Adipose tissue (tissue), 3 donors: ENCODE measurements at regions not wholly inside any gene's neighbourhood (a gene's known extent, or its start where the extent isn't known, plus 50 kb on each side); places are given as distances from the start of the nearest gene placed in this dataset.

Source experiments
- H3K27ac ChIP-seq: one replicate; pipeline ENCODE4 v1.5.1; 2013; ENCODE audit warnings: low read depth, low read length
- WGBS, 3 donors: extraction: QIAGEN DNeasy Blood & Tissue Kit; methylation state at CpG; one replicate each; pipeline ENCODE4 v1.1.7; 2013; 5-methylcytosine and 5-hydroxymethylcytosine counted together
- donor health status: healthy with polysubstance abuse.
- donor health status: Bipolar disorder and iron deficiency.
- donor health status: healthy.

DNA sequence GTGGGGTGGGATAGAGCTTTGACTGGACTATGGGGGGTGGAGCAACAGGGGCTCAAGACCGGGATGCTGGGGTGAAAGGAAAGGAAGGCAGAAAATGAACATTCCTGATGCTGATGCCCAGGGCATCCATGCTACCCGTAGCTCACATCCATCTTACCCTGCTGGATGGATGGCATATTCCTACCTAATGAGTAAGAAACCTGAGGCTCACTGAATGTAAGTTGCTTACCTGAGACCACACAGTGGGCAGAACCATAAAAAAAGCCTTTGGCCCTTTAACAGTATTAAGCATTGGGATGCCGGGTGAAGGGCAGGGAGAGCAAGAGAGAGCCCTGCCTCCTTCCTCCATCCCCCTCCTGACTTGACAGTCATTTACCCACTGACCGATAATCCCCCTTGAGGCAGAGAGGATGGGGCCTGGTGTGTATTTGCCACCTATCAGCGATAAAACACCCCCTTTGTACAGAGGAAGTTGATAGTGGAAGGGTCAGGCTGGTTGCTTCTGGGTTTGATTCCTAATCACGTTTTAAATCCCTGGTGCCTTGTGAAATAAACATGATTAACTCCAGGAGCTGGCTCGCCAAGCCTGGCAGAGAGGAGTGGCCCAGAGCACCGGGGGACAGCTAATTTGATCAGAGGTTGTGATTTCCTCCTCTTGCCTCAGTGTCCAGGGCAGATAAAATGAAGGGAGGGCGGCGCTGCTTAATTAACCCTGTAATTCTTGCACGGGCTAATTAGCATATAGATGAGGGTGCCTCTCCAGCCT, 105.9 kb upstream of the HS6ST1 start:
- H3K27ac ChIP-seq, result no peak overlapping the region
- WGBS, 3 donors, result 59 to 76% (median 66%) methylated on average over 11 of the region's 11 CpGs

DNA sequence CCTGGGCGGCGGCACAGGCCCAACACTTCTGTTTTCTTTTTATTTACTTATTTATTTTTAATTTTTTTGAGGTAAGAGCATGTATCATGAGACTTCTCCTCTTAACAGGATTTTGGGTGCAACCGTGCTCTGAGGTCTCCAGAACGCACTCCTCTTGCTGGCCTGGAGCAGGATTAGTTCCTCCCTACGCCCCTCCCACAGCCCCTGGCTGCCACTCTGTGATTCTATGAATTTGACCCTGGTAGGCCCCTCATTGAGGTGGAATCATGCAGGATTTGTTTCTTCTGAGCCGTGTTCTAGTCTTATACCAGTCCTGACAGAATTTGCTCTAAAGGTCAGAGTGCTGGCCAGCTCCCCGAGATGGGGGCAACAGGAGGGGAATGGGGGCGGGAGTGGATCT, 106.5 kb upstream of the HS6ST1 start:
- H3K27ac ChIP-seq, result no peak overlapping the region
- WGBS, 3 donors, result 88 to 92% (median 91%) methylated on average over 8 of the region's 8 CpGs

DNA sequence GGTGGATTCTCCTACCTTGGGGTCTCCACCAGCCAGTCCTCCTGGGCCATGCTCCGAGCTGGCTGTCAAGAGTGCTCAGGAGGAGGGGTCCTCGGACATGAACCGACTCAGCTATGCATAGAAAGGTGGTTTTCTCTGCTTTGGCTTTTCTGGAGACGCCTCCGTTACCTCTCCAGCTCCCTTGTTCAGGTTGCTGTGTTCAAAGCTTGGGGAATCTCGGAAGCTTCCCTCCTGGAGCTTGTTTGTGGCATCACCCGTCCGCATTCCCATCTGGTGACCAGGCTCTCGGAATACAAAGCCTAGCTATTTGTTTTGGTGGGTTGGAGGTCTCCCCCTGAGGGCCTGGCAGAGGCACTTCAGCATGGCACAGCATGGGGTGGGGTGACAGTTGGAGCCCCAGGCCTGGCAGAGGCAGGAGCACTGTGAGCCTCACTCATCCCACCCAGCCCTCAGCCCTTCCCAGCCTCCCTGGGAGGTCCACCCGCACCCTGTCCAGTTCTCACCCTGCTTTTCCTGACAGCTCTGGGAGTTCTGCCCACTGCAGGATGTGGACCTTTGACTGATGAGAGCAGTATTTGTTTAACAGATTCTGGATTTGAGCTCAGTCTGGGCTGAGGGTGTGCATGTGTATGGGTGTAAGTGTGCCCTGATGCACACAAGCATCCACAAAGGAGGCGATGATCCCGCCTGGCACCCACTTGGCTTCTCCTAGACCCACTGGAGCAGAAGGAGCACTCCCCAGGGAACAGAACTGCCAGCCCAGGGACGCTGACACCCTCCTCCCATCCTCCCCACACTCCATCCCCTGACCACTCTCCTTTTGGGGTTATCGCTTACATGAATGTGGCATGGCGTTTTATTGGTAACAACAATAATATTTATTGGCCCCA, 107.3 kb upstream of the HS6ST1 start:
- no peak overlapping the region for H3K27ac ChIP-seq
- 81 to 91% (median 84%) methylated on average over 15 of the region's 15 CpGs for WGBS, 3 donors

DNA sequence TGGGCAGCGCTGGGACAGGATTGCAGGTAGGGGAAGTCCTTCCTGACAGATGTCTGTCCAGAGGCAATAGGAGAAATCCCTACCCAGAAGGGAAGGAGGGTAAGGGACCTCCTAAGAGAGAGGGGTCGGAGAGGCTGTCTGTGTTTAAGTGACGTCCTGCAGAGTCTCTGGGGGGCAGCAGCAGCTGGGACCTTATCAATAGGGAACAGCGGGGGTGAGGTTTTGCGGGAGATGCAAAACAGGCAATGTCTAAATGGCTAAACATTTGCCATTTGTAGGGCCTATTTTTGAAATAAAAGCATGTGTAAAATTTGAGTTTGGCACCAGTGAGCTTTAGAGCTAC, 108.7 kb upstream of the HS6ST1 start:
- WGBS, 3 donors, result 78 to 87% (median 84%) methylated on average over 5 of the region's 5 CpGs
- H3K27ac ChIP-seq, result no peak overlapping the region

DNA sequence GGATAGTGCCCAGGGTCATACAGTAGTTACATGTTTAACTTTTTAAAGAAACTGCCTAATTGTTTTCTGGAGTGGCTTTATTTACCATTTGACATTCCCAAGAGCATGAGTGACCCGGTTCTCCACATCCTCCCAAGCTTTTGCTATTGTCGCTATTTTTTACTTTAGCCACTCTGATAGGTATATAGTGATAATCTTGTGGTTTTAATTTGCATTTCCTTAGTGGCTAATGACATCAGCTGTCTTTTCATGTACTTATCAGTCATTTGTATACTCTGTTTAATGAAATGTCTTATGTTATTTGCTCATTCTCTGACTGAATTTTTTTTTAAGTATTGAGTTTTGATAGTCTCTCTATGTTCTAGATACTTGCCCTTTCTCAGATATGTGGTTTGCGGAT, 109.7 kb upstream of the HS6ST1 start:
- no peak overlapping the region for H3K27ac ChIP-seq
- WGBS, 3 donors, result 76 to 89% (median 82%) methylated on average over 3 of the region's 3 CpGs

DNA sequence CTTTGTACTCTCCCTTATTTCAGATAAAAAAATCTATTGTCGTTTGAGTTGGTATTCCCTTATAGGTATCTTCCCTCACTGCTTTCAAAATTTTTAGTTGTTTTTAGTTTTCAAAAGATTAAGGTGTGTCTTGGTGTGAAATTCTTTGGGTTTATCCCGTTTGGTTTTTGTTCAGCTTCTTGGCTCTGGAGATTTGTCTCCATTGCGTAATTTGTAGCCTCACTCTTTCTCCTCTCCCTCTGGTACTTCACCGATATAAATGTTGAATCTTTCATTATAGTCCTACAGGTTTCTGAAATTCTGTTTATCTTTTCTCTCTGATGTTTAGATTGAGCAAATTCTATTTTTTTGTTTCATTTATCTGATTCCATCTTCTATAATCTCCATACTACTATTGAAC, 113.8 kb upstream of the HS6ST1 start:
- no peak overlapping the region for H3K27ac ChIP-seq
- 81 to 83% (median 81%) methylated on average over 4 of the region's 4 CpGs for WGBS, 3 donors

DNA sequence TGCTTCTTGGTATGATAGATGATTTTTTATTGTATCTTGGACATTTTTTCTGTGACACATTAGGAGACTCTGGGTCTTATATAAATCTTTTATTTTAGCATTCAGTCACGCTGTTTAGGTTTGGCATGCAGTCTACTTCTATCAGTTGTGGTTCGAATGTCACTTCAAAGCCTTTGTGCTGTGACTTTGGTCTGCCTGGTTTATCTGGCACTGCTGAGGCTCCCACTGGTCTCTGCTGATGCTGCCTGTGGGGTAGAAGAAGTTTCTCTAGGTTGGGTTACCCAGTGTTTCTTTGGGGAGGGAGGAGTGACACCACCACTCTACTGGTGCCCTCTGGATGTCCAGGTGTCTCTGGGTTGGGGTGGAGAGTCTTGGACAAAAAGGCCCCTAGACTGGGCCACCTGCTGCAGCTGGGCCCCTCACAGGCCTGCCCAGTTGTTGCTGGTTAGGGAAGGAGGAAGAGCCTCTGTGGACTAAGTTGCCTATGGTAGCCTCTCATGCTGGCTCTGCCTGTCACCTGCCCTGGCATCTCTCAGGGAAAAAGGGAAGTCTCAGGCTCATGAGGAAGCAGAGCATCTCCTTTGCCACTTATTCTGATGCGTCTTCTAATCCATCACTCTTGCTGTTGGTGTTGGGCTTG, 115.4 kb upstream of the HS6ST1 start:
- no peak overlapping the region for H3K27ac ChIP-seq
- WGBS, 3 donors, result 89 to 94% (median 90%) methylated on average over 3 of the region's 3 CpGs

DNA sequence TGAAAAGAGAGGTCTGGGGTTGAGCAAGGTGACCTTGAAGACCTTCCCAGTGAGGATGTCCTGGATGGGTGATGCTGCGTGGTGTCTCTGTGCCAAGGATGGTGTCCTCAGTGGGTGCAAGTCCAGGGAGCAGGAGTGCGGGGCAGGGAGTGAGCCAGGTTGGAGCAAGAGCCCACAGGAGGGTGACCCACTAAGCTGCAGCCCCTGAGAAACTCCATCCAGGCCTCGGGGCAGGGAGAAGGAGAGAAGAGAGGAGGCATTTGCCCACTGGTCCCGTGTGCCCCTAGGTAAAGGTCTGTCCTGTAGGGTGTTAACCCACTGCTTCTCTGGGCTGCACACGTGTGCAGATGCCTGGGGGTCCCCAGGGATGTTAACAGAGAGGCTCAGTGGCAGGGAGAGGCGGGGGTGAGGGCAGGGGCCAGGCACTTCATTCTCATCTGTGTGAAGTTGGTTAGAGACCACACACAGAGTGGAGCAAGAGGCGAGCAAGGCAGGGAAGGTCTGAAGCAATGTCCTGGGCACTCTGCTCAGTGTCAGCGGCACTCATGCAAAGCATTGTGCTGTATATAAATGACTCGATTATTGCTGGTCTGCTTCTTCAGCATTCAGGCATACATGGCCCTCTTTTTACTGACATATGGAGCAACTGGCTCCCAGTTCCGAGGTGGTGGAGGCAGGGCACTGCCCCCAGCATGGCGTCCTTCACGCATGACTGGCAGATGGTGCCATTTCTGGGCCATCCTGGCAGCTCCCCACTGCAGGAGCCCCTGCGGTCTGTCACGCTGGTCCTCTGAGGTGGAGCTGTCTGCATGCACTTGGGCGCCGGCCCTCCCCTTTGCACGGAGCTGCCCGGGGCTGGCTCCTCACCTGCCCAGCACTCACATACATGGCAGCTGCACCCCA, 117.2 kb upstream of the HS6ST1 start:
- 84 to 88% (median 88%) methylated on average over 17 to 18 of the region's 18 CpGs for WGBS, 3 donors
- no peak overlapping the region for H3K27ac ChIP-seq

DNA sequence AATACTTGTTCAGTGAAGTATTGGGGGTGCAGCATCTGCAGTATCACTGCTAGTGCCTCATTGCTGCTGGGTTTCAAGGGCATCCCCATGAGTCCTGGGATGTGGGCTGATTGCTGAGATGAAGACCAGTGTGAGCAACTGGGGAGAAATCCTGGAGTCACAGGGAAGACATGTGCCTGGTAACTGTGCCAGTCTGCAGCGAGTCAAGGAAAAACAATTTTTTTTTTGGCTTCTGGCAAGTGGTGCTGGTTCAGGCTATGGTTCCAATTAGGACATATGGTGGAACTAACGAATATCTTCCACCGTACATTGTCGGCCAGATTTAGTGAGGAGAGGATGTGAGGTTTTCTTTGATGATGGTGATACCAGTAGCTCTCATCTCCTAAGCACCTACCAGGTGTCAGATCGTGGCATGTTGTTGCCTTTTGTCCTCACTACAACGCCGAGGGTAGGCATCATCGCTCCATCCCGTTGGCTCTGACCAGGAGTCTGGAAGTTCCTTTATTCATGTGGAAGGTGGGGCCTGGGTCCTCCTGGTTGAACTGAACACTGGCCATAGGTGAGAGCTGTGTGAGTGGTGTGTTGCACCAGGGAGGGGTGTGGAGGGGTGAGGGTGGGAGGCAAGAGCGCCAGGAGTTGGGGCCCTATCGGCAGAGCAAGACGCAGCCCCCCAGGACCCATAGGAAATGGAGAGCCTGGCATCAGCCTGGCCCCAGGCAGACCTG, 118.0 kb upstream of the HS6ST1 start:
- 88 to 94% (median 91%) methylated on average over 12 of the region's 12 CpGs for WGBS, 3 donors
- no peak overlapping the region for H3K27ac ChIP-seq

DNA sequence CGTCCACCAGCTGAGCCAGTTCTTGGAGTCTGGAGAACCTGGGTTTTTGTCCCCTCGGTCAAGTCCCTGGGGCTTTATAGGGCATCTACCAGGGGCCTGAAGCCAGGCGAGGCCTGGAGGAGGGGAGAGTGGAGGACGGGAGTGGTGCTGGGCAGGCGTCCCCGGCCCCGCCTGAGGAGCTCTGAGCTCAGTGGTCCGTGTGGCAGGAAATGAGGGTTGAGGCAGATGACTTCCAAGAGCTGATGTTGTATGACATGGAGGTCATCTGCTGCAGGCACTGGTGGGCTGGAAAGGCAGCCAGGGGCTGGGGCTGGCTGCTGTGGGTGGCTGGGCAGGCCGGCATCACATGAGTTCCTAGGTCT, 118.5 kb upstream of the HS6ST1 start:
- H3K27ac ChIP-seq, result no peak overlapping the region
- WGBS, 3 donors, result 62 to 85% (median 71%) methylated on average over 8 to 9 of the region's 9 CpGs

DNA sequence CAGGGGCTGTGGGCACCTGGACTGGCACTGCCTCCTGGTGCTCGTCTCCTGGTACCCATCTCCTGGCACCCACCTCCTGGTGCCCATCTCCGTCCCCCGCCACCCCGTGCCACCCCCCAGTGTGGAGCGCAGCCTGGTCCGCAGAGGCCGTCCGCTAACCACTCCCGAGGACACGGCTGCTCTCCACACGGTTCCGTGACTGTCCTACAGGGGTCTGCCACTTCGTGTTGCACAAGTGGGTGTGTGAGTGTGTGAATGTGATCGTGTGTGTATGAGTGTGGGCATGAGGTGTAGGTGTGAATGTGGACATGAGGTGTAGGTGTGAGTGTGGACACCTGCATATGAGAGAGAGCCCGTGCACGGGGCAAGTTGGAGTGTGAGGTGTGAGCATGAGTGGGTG, 119.4 kb upstream of the HS6ST1 start:
- no peak overlapping the region for H3K27ac ChIP-seq
- 91 to 96% (median 92%) methylated on average over 13 to 16 of the region's 16 CpGs for WGBS, 3 donors

DNA sequence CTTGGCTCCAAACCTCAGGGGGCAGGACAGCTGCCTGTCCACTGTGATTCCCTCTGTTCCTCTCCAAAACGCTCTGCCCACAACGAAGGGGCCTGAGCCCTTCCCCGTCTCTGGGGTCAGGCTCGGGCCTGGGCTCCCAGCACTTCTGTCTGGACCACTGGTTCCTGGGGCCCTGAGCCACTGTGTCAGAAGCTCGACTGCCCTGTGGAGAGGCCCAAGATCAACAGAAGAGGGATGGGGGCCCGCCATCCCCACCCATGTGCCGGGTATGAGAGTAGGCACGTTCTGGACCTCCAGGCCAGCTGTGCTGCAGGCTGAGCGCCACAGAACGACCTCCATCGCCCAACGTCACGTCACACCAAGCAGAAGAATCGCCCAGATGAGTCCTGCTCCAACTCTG, 119.9 kb upstream of the HS6ST1 start:
- H3K27ac ChIP-seq, result no peak overlapping the region
- WGBS, 3 donors, result 87 to 90% (median 88%) methylated on average over 14 of the region's 14 CpGs

DNA sequence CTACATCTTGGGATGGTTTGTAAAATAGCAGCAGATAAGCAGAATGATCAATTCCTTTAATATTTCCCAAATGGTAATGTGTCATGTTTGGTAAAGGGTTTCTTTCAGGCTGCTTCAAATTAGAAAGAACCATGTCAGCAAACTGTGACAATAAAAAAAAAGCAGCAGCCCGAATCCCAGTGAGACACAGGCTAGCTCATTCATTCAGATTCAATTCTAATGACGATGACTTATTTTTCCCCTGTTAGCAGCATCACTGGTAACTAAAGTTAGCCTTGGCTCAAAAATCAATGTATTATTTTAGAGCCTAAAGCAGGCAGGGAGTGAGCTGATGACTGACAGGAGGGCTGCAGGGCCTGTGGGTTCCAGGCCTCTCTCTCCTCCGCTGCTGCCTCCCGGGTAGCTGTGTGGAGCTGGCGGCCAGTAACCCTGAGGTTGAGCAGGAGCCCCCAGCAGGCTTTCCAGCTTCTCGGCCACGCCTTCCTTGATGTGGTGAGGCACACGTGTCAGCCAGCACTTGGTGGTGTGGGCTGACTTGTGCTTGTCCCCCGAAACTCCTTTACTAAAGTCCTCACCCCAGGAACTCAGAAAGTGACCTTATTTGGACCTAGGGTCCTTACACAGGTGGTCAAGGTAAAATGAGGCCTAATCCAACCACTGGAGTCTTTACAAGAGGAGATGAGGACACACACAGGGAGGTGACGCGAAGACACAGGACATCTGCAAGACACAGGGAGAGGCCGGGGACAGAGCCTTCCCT, 120.5 kb upstream of the HS6ST1 start:
- no peak overlapping the region for H3K27ac ChIP-seq
- 75 to 89% (median 80%) methylated on average over 12 of the region's 12 CpGs for WGBS, 3 donors

DNA sequence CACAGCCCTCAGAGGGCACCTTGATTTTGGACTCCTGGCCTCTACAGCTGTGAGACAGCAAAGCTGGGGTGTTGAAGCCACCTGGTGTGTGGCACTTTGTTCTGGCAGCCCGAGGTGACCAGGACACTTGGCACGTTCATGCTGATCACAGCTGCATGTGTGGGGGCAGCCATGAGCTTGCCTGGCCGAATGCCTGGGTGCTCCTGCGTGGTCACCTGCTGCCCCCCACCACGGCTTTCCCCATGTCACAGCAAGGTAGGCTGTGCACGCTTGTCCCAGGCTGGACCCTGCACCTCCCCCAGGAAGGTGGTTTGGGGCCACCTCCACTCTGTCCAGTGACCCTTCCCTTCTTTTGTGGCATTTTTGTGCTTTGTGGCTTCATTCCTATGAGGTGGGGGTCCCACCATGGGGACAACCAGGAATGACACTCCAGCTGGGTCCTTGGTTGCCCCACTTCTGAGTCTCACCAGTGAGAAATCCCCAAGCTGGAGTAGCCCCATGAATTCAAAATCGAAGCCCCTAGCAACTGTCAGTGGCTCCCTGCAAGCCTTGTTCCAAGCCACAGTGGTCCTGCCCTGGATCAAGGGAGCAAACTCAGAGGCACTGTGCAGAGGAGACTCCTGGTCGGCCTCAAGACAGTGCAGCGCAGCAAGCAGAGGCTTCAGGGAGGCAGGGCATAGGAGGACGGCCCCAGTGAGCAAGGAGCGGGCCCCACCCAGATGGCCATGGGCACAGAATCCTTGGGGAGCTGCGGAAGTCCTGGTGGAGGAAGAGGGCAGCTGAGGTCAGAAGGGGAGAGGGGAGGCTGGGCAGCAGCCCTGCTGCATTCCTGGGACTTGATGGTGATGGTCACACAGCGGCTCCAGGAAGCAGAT, 121.4 kb upstream of the HS6ST1 start:
- WGBS, 3 donors, result 75 to 82% (median 81%) methylated on average over 13 of the region's 13 CpGs
- no peak overlapping the region for H3K27ac ChIP-seq

DNA sequence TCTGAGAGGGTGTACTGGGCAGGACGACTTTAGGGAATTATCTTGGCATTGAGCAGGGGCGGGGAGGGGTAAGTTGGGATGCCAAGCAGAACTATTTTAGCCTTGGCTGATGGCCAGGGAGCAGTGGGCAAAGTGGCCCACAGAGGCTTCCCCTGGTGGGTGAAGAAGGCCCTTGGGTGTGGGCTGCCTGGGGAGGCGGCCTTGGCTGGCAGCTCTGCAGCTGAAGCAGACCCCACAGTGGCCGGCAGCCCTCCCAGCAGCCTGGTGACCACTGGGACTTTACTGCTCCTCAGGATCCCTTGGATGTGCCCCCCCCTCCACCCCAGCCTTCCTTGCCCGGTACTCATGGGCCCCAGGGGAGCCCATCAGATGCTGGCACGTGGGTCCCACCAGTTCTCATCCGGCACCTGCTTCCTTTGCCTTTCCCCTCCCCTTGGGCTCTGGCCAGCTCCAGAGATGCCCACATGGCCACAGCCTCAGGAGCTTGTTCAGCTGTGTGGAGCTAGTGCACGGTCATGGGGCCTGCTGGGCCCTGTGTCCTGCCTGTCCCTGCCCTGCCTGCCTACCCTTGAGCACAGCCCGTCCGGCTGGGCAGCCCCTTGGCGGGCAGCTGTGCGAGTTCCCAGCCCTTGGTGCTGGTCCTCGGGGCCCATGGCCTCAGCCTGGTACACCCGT, 122.1 kb upstream of the HS6ST1 start:
- WGBS, 3 donors, result 62 to 69% (median 66%) methylated on average over 13 to 14 of the region's 14 CpGs
- no peak overlapping the region for H3K27ac ChIP-seq
